Astrocyte of the hippocampus (primary cell): ENCODE measurements at regions not wholly inside any gene's neighbourhood (a gene's known extent, or its start where the extent isn't known, plus 50 kb on each side); places are given as distances from the start of the nearest gene placed in this dataset.
A peak's percentile ranks its signal among the peaks of the same experiment; 100 is the strongest.

Source experiments
- DNase-seq: peaks from one replicate; pipeline ENCODE4 v3.0.0; 2011; ENCODE audit warnings: low read depth, low spot score

DNA sequence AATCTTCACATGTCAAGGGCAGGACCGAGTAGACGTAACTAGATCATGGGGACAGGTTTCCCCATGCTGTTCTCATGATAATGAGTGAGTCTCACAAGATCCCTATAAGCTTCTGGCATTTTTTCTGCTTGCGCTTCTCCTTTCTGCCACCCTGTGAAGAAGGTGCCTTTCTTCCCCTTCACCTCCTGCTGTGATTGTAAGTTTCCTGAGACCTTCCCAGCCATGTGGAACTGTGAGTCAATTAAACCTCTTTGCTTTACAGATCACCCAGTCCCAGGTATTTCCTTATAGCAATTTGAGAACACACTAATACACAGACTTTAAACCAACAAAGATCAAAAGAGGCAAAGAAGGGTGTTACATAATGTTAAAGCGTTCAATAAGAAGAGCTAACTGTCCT is 156.6 kb upstream of the UBE2E2 start:
- DNase-seq: no peak

DNA sequence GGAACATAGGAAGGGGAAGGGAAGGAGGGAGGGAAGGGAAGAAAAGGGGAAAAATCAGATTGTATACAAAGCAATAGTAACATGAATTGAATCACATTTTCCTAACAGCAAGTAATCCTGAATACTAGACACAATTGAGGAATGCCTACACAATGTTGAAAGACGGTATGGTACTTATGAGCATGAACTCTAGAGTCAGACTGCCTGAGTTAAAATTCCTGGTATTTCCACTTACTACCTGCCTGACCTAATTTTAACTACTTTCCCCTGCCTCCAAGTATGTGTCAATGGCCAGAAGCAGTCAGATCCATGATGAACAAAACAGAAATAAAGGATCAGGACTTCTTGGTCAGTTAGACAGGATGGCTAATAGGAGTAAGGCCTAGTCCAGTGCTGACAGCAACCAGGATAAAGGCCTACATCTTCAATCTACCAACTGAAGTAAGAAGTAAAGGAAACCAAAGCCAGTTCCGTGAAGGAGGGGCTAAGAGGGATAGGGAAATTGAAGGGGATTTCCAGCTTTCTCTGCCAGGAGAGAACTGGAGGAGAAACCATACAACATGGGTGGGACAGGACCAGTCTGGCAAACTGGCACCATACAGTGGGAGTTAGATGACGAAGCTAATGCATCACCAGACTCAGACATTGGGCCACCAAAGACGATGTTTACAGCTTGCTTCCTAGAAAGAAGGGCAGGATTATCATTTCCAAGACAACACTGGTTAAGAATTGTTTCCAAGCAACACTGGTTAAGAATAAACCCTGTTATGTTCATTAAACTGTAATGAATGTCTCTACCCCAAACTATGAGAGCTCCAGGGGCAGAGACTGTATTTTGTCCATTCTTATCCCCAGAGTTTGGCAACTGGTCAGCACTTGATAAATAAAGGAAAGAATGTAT is 151.6 kb upstream of the UBE2E2 start:
- DNase-seq: no peak

DNA sequence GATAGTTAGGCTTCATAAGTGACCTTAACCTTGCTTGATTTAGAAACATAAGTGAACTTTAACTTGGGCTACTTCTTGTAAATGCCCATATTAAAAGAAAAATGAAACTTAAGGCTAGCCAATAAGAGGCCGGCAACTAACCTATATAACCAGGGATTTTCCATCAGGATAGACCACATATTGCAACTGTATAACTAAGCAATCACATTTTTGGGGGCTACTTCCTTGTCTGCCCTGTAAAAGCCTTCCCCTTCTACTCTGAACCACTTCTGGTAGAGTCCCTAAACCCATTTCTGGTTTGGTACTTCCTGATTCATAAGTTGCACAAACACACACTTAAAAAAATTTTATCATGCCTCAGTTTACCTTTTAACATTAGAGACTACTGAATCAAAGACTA is 150.9 kb upstream of the UBE2E2 start:
- DNase-seq: no peak

DNA sequence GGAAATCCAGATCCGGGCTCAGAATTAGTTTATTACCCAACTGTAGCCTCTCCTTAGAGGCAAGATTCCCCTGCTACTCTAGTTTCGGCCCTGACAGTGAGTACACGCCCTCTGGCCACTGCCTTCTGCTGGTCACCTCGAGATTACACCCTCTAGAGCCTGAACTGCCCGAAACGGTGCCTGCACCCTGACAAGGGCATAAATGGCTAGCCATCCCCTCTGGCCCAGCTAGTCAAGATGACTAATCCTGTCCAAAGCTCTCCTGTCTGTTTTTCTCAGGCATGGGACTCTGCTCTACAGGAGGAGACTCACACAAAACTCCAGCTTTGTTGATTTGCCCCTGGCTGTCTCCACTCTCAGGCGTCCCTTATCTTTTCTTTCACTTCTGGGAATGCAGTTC is 150.5 kb upstream of the UBE2E2 start:
- no peak for DNase-seq

DNA sequence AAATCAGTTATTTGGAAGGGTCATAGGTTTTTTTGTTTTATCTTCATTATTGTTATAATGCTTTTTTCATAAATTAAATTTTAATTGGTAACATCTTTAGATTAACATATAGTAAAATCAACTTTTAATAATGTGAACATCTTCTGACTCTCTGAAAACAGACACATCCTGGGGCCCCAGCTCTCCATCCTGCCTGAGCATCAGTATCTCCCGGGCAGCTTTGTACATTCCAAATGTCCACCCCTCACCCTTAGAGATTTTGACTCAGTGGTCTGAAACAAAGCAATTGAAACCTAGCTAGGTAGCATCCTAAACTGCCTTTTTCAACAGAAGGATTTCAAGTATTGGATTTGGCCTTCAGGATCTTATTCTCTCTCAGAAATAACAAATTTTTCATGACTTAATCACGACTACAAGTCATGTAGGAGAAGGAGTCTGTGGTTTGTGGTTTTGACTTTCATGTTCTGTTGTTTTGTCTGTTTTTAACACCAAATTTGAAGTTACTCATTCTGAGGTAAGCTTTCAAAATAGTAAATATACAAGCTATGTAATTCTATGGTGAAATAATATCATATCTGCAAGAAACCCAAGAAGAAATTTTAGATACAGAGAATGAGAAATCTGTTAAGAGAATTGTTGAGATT is 147.3 kb upstream of the UBE2E2 start:
- DNase-seq: peak; percentile 83

DNA sequence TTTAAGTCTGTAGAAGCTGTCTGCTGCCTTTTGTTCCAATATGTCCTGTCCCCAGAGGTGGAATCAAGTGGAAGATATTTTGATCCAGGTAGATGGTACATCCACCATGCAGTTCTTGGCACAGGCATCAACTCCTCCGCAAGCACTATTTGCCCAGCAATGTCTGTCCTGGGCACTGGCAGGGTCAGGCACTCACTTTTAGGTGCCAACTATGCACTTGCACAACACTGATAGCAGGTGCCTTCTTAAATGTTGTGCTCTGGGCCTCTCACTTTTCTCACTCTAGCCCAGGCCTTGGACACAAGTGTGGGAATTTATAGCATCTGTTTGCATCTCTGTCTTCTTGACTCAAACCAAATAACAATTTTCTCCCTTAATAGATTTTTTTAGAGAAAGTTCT is 140.5 kb upstream of the UBE2E2 start:
- DNase-seq: no peak

DNA sequence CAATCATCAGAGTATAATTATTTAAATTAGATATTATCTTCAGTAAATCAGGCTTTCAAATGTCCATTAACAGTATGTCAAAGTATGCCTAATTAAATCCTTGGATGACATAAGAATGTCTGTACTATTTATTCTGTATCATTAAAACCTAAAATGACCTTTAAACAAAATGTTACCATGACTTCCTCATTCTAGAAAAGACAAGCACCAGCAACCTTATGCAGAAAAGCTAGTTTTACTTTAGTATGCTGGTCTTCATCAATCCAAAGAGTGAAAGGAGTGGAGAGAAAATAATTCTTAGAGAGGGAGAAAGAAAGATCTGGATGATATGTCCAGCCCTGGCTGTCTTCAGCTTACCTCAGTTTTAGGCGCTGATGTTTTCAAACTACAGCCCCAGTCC is 140.1 kb upstream of the UBE2E2 start:
- no peak for DNase-seq

DNA sequence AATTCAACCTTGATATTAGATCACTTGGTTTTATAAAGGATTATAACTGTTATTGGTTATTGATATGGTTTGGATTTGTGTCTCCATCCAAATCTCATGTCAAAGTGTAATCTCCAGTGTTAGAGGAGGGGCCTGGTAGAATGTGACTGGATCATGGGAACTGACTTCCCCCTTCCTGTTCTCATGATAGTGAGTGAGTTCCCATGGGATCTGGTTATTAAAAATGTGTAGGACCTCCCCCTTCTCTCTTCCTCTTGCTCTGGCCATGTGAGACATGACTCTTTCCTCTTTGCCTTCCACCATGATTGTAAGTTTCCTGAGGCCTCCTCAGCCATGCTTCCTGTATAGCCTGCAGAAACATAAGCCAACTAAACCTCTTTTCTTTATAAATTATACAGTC is 136.0 kb upstream of the UBE2E2 start:
- DNase-seq: no peak

DNA sequence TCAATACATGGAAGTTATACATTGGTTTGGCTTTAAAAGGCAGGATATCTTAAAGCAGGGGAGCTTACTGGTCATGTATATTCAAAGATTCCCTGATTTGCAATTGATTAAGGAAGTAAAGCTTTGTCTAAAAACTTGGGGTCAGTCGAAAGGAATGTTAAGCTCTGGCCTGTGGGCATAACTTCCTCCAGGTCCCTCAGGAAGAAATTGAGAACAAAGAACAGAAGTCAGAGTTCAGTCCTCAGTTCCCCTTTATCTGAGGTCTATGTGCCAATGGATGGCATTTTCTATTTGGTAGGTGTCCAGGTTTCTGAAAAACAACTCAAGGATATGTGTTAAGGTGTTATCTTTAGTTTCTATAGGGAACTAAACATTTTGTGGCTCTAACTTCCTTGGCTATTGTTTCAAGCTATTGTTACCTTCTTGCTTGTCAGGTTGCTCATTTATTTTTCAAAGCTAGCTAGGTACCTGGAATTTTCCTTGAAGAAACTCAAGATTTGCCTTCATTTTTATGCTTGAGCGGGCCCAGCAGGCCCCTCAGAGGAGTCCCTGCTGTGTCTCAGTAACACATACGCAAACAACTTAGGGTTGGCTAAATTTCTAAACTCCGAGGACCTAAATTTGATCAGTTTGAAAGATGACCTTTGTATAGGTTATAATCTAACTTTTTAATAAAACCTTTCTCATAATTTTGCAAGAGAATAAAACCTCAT is 135.0 kb upstream of the UBE2E2 start:
- DNase-seq: no peak

DNA sequence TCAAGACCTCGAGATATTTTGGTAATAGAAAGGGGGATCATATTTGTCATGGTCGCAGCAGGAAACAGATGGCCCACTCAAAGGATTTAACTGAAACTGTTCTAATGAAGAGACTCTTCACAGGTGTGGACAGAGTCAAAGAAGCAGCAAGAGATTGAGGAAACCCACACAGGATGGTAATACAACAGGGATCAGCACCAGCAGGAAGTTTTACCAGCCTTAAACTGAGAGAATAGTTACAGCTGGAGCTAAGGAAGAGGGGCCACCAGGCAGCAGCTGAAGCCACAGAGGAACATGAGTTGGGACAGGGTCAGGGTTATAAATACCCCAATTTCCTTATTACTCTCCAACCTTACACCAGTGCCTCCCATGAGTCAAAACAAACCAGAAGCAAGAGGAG is 131.8 kb upstream of the UBE2E2 start:
- no peak for DNase-seq

DNA sequence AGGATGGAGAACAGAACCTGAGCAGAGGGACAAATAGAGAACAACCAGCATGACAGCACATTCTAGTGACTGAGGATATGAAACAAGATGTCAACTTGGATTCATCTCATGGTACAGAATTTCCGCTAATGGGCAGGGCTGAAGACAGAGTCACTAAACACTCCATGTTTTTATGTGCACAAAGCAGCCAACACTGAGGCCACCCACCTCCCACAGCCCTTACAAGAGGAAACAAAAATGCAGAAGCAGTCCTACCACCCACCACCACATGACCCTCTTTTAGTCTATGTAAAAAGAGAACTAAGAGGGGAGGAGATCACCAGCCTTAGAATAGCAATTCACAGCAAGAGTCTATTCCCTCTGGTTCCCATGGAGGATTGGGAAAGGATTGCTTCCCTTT is 131.4 kb upstream of the UBE2E2 start:
- DNase-seq: no peak

DNA sequence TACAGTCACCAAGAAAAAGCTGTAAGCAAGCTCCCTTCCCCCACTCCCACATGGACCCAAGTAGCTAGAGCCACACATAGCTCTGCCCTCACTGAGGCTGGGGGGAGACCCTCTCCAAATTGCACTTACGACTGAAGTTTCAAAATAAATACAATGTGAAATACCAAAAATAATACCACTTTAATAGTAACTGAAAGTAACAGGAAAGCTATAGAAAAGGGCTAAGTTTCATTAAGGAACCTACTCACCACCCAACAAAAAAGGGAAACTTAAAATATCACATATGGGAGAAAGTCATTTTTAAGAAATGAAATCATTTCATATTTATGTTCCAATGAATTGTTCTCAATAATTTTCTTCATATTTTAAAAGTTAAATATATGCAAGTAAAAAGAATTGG is 130.4 kb upstream of the UBE2E2 start:
- DNase-seq: no peak

DNA sequence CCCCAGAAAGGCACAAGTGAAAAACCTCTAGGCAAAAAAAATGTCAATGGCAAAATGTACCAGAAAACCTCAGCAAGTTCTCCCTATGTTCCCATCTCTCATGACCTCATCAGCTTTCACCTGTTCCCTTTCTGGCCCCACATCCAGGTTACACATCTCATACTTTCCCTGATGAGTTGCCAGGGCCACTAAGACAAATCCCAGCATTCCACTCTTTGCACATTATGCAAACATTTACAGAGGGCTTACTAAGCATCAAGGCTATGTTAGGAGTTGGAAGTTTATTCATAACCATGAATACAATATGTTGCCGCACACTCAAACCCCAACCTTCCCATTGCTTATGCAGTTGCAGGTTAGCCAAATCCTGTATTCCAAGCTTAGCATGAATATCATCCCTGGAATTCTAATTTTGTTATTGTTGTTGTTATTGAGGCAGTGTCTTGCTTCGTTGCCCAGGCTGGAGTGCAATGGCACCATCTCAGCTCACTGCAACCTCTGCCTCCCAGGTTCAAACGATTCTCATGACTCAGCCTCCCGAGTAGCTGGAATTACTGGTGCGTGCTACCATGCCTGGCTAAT is 129.3 kb upstream of the UBE2E2 start:
- no peak for DNase-seq

DNA sequence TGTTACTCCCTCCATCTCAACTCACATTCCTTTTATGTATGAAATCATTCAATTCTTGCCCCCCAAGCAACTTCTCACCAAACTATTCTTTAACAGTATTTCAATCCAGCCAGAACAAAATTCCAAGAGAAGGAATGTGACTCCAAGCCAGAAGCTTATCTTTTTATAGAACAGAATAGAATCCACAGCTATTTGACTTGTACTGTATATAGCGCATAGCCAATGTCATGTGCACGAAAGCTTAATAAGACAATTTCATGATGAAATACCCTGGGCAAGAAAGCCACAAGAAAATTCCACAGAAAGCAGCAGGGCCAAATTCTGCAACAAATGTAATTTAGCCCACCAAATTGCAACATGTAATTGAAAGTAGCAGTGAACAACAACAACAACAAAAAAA is 127.6 kb upstream of the UBE2E2 start:
- peak; percentile 85 for DNase-seq

DNA sequence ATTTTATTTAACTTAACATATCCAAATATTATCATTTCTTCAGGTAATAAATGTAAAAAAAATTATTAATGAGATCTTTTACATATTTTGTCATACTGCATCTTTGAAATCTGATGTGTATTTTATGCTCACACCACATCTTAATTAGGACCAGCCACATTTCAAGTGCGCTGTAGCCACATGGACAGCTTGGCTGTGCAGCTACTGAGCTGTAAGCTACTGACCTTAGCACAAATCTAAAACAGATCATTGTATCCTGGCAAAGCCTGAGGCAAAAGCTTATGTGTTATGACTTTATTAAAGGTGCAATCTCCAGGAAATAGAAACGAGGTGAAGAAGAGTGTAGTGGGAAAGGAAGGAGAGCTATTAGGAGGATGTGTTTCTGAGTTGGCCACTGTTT is 126.7 kb upstream of the UBE2E2 start:
- DNase-seq: no peak

DNA sequence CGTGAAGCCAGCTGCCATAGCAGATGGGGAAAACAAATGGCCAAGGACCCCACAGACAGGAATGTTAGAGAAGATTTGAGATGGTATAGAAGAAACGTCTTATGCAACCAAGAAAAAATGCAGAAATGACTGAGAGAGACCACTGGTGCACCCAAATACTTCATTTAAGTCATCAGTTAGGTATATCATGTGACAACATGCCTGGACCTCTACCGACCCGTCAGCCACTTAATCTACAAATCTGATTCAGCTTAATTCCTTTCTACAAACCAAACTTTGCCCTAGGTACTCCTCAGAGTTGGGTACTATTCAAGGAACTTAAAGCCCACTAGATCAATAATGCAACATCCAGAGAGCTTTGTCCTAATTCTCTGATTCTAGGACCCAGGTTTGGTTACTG is 126.0 kb upstream of the UBE2E2 start:
- DNase-seq: no peak

DNA sequence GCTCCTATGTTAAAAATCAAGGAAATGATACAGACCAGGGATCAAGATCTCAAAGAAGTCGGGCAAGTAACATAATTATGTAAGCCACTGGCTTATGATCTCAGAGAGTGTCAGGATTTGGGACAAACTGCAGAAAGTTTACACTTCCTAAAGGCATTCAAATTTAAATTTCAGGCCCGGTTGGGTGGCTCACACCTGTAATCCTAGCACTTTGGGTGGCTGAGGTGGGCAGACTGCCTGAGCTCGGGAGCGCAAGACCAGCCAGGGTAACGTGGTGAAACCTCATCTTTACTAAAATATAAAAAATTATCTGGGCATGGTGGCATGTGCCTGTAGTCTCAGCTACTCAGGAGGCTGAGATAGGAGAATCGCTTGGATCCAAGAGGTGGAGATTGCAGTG is 124.4 kb upstream of the UBE2E2 start:
- no peak for DNase-seq

DNA sequence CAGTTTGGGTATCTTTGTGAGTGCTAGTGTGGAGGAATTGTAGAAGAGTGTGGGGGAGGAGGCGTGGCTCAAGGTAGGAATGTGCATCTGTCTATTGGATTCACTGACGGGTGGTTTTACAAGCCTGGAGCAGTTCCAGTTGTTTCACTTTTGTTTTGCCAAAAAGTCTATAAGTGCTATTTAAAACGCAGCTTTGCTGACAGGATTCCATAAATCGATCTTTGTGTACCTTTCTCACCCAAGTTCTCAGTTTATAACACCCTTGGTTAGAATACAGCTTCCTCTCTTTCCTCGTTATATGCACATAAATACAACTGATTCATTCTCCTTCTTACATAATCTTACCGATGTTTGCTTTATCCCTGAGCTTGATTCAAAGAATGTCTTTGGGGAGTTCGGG is 123.2 kb upstream of the UBE2E2 start:
- no peak for DNase-seq

DNA sequence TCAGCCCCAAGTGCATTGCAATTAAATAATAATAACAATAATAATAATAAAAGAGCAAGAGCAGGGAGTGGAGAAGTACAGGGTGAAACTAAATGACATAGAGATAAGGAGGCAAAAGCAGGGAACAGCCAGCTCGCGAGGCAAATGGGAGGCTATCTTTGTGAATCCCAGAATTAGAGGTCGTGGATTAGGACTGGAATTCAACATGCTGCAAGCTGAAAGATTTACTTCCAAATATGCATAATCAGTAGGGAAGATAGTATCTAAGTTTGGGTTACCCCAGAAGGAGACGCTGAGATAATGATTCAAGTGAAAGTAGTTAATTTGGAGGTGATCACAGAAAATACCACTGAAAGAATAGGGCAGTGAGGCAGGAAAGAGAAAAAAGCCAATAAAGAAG is 119.4 kb upstream of the UBE2E2 start:
- DNase-seq: no peak

DNA sequence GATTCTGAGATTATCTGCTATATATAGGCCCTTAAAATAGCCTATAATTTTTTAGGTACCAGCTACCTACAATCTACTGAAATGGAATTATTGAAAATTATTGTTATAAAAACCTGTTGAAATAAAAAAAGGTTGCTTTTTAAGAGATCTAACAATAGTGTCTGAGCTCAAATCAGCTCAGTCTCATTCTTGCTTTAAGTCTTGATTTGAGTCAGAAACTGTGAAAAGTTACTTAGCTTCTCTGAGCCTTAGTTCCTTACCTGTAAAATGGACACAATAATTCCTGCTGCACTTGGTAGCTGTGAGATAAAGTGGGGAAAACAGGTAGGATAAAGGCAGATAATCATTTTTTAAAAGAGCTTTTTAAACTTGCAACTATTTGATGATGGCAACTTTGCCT is 118.8 kb upstream of the UBE2E2 start:
- DNase-seq: no peak

DNA sequence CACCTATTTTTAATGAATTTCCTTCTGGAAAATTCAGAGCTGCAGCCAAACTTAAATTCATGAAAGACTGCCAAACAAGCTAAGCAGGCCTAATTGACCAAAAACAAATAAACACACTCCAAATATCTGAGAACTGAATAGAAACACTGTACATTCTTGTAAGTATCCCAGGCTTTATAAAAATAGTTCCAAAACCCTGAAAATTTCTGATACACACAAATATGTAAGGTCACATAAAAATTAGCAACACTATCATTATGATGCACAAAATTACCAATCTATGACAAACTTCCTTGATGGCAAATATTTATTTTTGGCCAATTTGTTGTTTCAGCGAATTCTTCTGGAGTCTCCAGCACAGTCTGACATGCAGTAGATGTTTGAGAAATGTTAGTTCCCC is 117.9 kb upstream of the UBE2E2 start:
- peak; percentile 66 for DNase-seq

DNA sequence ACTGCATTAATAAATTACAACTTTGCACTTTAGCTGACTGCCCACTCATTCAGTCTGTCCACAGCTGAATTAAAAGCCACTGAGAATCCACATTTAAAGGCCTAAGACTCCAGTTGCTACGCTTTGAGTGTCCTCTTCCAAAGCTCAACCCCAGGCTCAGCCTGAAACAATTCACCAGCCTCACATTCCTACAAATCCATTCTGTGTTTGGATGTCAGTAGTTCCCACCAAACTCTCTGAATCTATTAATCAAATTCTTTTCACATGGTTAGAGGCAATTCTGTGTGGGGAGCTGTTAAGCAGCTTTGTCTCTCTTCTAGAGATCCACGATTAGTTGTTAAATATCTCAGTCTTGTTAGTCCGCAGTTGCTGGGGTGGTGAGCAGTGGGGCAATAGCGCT is 116.8 kb upstream of the UBE2E2 start:
- DNase-seq: peak; percentile 70
